Sigmoid colon (tissue), 6 donors: ENCODE measurements at regions not wholly inside any gene's neighbourhood (a gene's known extent, or its start where the extent isn't known, plus 50 kb on each side); places are given as distances from the start of the nearest gene placed in this dataset.

Source experiments
- DNase-seq: peaks from one replicate; pipeline ENCODE4 v3.0.0-alpha.2; 2019
- H3K27ac ChIP-seq, 4 donors: fragments of 200-600 bp; sonication (generic); one replicate each; pipeline ENCODE4 v1.5.1; 2016 to 2019; ENCODE audit warnings: mild to moderate bottlenecking in 1 of 4
- H3K27me3 ChIP-seq, 3 donors: fragments of 200-600 bp; sonication (generic); one replicate each; pipeline ENCODE4 v1.5.1; 2019; ENCODE audit warnings: mild to moderate bottlenecking in 1 of 3
- H3K36me3 ChIP-seq, 4 donors: fragments of 200-600 bp; sonication (generic); one replicate each; pipeline ENCODE4 v1.5.1; 2016 to 2019
- H3K4me1 ChIP-seq, 4 donors: fragments of 200-600 bp; sonication (generic); one replicate each; pipeline ENCODE4 v1.5.1; 2017 to 2019
- H3K4me3 ChIP-seq, 4 donors: fragments of 200-600 bp; sonication (generic); one replicate each; pipeline ENCODE4 v1.5.1; 2017 to 2019; ENCODE audit warnings: mild to moderate bottlenecking in 2 of 4, moderate library complexity in 1 of 4
- H3K9me3 ChIP-seq, 4 donors: fragments of 200-600 bp in 3 of 4; sonication (generic) in 3 of 4; one replicate each; pipeline versions ENCODE4 v1.5.1 to v1.6.1; 2013 to 2019
- CTCF ChIP-seq, 4 experiments: fragments of 450-650 bp in 3 of 4; fragments of 200-600 bp in 1 of 4; IDR thresholded peaks; one replicate each; pipeline ENCODE4 v1.5.1; 2016 to 2019; ENCODE audit warnings: antibody characterized with exemption in 4 of 4, mild to moderate bottlenecking in 3 of 4, moderate library complexity in 2 of 4
- EP300 ChIP-seq, 4 donors: sonication (generic); formaldehyde crosslinking; IDR thresholded peaks; one replicate each; pipeline ENCODE4 v1.6.1; 2017; ENCODE audit warnings: antibody characterized with exemption in 4 of 4
- POLR2A ChIP-seq, 2 donors: fragments of 450-650 bp; IDR thresholded peaks; one replicate each; pipeline ENCODE4 v1.6.1; 2016; ENCODE audit warnings: antibody characterized with exemption in 2 of 2, mild to moderate bottlenecking in 2 of 2, moderate library complexity in 2 of 2
- POLR2AphosphoS5 ChIP-seq, 4 donors: sonication (generic); formaldehyde crosslinking; IDR thresholded peaks; one replicate each; pipeline ENCODE4 v1.6.1; 2017; ENCODE audit warnings: antibody characterized with exemption in 4 of 4
- WGBS, 2 donors: extraction: QIAGEN DNeasy Blood & Tissue Kit; methylation state at CpG; one replicate each; pipeline ENCODE4 v1.1.7; 2013; 5-methylcytosine and 5-hydroxymethylcytosine counted together
- intact Hi-C: fragments of 100-400 bp; cut with DNase I; formaldehyde crosslinking; loops from one replicate; pipeline ENCODE4 v1.15.1; 2023
- donor health status: healthy with polysubstance abuse.
- donor health status: healthy.

DNA sequence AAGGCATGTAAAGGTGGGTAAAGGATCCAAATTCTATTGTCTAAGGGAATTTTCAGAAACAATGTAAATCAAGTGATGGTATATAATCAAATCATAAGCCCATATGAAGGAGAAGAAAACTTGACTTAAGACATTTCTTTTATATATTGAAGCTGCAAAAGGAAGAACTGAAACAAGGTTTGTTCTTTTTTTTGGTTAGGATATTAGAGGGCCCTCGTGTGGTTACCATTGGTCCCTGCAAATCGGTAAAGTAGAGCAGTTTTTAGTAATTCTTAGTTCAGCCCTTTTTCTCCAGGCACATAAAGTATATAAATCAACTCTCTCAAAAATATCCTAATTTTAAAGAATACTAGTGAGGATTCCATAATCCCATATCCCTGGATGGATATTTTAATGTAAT, 105.6 kb upstream of the STK17B start:
- H3K4me1 ChIP-seq = peaks cover 0 to 6% (median 0%) of the 10 kb centered on the region in 4 donors
- no peak for DNase-seq
- no peak overlapping the region for H3K27ac ChIP-seq
- no peaks in the 10 kb centered on the region for H3K9me3 ChIP-seq
- H3K4me3 ChIP-seq = no peak overlapping the region
- WGBS, 2 donors = 21 to 30% methylated on average over 2 of the region's 2 CpGs
- no peak for TF ChIP-seq EP300 (IDR thresholded peaks at IDR 0.05)
- TF ChIP-seq CTCF (IDR thresholded peaks at IDR 0.05) = peak in 1 of 4 experiments; percentile 14
- intact Hi-C loops = no loop called here
- no peaks in the 10 kb centered on the region for H3K36me3 ChIP-seq
- H3K27me3 ChIP-seq = no peaks in the 10 kb centered on the region

GRCh38 chr2:196278491-196278911, 107.1 kb upstream of the STK17B start:
- H3K9me3 ChIP-seq = no peaks in the 10 kb centered on the region
- peaks cover 0 to 6% (median 0%) of the 10 kb centered on the region in 4 donors for H3K4me1 ChIP-seq
- no peaks in the 10 kb centered on the region for H3K36me3 ChIP-seq
- no peak overlapping the region for H3K4me3 ChIP-seq
- 94 to 96% methylated on average over 10 of the region's 10 CpGs for WGBS, 2 donors
- no peaks in the 10 kb centered on the region for H3K27me3 ChIP-seq
- no peak overlapping the region for H3K27ac ChIP-seq
- intact Hi-C loops = no loop called here
- no peak for DNase-seq
- TF ChIP-seq EP300 (IDR thresholded peaks at IDR 0.05) (no peak), CTCF (IDR thresholded peaks at IDR 0.05) (no peak), POLR2A (IDR thresholded peaks at IDR 0.05) (no peak), POLR2AphosphoS5 (IDR thresholded peaks at IDR 0.05) (no peak)

DNA sequence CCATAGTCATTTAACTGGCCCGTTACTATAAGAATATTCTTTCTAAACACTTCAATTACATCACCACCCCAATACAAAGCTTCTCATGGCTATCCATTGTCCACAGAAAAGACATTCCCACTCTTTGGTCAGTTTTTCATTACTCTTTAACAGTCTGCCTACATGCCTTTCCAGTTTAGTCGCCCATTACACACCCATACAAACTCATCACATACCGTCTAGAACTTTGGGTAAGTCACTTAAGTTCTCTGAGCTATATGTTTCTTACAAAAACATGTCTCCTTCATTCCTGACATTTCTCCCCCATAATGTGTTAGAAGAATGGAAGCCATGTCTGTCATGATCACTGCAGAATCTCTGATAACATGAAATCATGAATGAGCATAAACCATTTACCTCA, 108.2 kb upstream of the STK17B start:
- Histone ChIP-seq H3K9me3 (no peaks in the 10 kb centered on the region), H3K36me3 (no peaks in the 10 kb centered on the region), H3K27ac (no peak overlapping the region), H3K4me3 (no peak overlapping the region), H3K4me1 (peaks cover 0 to 3% (median 2%) of the 10 kb centered on the region in 4 donors), H3K27me3 (no peaks in the 10 kb centered on the region)
- TF ChIP-seq POLR2A (IDR thresholded peaks at IDR 0.05) = no peak
- 94% methylated on average over 3 of the region's 3 CpGs for WGBS, 2 donors
- DNase-seq = no peak
- intact Hi-C loops = no loop called here

- intact Hi-C loops = no loop called here
- Histone ChIP-seq H3K27ac (no peak overlapping the region), H3K4me3 (no peak overlapping the region), H3K4me1 (peaks cover 0 to 8% (median 3%) of the 10 kb centered on the region in 4 donors), H3K27me3 (no peaks in the 10 kb centered on the region), H3K36me3 (no peaks in the 10 kb centered on the region), H3K9me3 (no peaks in the 10 kb centered on the region)
- TF ChIP-seq POLR2A (IDR thresholded peaks at IDR 0.05) = no peak
- no peak for TF ChIP-seq POLR2AphosphoS5 (IDR thresholded peaks at IDR 0.05)
- no peak for TF ChIP-seq EP300 (IDR thresholded peaks at IDR 0.05)
- WGBS, 2 donors = 76 to 93% methylated on average over 3 of the region's 3 CpGs
- DNase-seq = no peak
These were observed 112.9 kb upstream of the STK17B start for GRCh38 chr2:196284144-196284844.

GRCh38 chr2:196284866-196285557, 113.6 kb upstream of the STK17B start:
- no peaks in the 10 kb centered on the region for H3K27me3 ChIP-seq
- no peak for DNase-seq
- H3K4me1 ChIP-seq = peaks cover 0 to 8% (median 3%) of the 10 kb centered on the region in 4 donors
- H3K4me3 ChIP-seq = no peak overlapping the region
- no peaks in the 10 kb centered on the region for H3K36me3 ChIP-seq
- intact Hi-C loops = no loop called here
- H3K27ac ChIP-seq = no peak overlapping the region
- 21 to 51% methylated on average over 4 of the region's 4 CpGs for WGBS, 2 donors
- H3K9me3 ChIP-seq = no peaks in the 10 kb centered on the region
- no peak for TF ChIP-seq POLR2A (IDR thresholded peaks at IDR 0.05)
- no peak for TF ChIP-seq EP300 (IDR thresholded peaks at IDR 0.05)
- TF ChIP-seq POLR2AphosphoS5 (IDR thresholded peaks at IDR 0.05) = no peak

GRCh38 chr2:196286821-196287220, 115.4 kb upstream of the STK17B start:
- Histone ChIP-seq H3K27ac (no peak overlapping the region), H3K4me1 (peaks cover 0 to 8% (median 3%) of the 10 kb centered on the region in 4 donors), H3K4me3 (no peak overlapping the region), H3K36me3 (no peaks in the 10 kb centered on the region), H3K27me3 (no peaks in the 10 kb centered on the region), H3K9me3 (no peaks in the 10 kb centered on the region)
- intact Hi-C loops = no loop called here
- no peak for TF ChIP-seq POLR2AphosphoS5 (IDR thresholded peaks at IDR 0.05)
- no peak for TF ChIP-seq POLR2A (IDR thresholded peaks at IDR 0.05)
- no peak for TF ChIP-seq EP300 (IDR thresholded peaks at IDR 0.05)
- no peak for TF ChIP-seq CTCF (IDR thresholded peaks at IDR 0.05)
- DNase-seq = no peak
